GM21619 (cell line): ENCODE measurements at regions not wholly inside any gene's neighbourhood (a gene's known extent, or its start where the extent isn't known, plus 50 kb on each side); places are given as distances from the start of the nearest gene placed in this dataset.

Source experiments
- ATAC-seq: cut with Tn5 transposase; IDR thresholded peaks from one replicate; pipeline ENCODE4 v1.9.1; 2021; ENCODE audit not compliant: unreplicated experiment

DNA sequence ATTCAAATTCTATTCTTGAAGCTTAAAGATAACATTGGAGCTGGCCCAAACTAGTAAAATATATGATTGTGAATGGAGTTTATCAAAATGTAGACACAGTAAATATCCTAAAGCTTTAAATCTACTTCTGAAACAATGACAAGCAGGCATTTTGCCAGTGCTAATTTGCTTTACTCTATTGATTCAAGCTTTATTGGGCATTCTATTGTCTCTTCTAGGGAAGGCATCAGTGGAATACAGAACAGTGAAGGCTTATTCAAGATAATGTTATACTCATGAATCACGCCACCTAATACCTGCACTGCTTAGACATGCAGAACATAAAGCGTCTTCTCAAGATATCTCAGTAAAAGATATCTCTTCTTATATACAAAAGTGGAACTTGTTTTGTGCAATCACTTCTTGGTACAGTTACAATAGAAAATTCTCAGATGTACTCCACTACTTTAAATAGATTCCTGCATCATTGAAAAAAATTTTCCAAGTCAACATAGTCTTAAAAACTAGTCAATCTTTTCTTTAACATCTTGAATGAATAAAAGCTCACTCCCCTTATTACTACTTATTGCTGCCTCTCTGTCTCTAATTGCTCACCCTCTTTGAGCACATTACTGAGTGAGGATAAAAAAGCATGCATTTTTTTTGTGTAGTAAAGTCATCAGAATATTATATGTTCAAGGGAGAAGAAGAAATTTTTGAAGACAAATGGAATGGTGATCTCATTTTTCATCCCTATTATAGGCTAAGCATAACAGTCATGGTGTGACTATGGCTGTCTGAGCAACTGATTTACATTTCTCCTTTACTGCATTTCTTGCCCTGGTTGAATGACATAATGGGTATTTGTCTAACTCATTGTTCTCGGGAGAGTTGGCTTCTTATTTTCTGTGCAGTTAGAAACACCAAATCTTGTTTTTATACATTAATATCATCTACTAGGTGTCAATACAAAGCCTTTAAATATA lies 98.0 kb upstream of the E2F7 start:
- ATAC-seq = no peak

DNA sequence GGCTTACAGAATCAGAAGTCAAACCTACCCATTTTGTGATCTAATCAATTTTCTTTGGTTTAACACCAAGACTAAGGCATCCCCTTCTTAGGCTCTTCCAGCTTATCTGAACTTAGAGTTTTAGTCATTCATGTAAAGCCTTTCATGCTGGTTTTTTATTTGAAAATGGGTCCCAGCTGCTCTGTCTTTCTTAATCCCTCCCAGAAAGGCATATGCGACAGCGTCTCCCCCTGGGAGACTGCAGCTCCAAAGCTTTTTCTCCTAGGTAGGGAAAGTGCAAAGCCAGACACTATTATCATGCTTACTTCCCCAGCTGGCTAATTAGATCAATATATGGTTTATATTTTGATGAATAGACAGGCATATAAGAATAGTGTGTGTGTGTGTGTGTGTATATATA lies 96.6 kb upstream of the E2F7 start:
- ATAC-seq = no peak

DNA sequence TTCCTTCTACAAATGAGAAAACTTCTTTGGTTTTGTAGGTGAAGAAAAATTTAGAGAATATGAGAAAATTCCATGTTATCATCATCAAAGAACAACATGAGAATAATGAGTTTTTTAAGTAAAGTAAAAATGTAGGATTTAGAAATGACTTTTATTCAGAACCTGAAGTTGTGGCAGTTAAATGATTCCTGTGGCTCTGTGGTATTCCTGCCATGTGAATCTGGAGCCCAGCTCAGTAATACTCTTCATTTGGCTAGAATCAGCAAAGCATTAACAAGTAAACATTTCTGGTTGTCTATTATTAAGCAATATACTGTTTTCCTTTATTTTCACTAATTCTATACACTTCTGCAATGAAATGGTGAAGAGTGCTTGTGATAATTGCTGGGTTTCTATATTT lies 95.6 kb upstream of the E2F7 start:
- no peak for ATAC-seq

DNA sequence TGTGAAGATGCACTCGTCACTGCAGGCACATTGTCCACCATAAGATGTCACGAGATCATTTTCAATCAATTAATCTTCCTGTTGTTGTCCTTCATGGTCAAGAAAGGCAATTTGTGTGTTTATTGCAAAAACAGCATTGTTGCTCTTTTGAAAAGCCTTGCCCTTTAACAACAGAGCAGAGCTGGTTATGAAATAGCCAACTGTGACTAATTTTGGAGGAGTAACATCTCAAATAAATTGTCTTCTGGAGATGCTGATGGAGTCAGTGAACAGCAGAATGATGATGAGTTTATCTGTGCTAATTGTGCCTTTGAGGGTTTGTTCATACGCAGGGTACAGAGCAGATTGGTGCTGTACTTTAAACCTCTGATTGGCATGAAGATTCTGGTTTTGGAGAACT lies 88.3 kb upstream of the E2F7 start:
- no peak for ATAC-seq

DNA sequence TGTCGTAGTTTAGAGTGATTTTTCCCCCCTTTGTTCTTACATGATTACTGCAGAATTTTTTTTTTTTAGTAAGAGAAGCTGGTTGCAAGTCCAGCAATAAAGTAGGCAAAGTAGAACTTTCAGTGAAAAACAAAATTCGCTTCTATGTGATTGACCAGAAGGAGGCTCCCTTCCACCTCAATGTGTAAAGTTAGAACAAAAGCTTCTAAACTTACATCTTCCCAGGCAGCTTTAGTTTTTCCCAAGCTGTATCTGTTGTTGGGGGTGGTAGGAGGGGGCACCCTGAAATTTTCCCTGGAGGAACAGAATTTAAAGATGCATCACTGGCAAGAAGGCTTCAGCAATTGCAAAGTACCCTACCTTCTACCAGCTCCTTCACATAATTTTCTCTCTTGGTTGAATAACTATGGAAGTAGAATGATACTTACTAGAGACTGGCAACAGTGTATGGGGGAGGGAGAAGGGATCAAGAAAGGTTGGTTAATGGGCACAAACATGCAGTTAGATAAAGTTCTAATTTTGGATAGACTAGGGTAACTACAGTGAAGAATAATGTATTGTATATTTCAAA lies 87.3 kb upstream of the E2F7 start:
- no peak for ATAC-seq

DNA sequence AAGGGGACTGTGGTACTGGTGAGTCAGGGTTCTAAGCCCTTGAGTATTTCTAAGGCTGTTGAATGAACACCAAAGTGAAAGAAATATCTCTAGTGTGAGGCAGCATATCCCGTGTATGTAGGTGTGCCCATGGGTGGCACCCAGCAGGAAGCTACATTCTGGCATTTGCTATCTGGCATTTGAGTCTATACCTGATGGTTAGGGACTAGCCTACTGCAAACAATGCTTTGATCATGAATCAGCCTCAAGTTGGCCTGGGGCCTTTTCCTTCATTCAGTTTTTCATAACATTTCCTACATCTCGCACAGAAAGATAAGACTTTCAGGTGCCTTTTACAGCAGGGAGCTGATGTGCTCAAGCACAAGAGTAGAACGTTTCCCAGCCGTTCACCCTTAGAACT lies 85.7 kb upstream of the E2F7 start:
- ATAC-seq = no peak

DNA sequence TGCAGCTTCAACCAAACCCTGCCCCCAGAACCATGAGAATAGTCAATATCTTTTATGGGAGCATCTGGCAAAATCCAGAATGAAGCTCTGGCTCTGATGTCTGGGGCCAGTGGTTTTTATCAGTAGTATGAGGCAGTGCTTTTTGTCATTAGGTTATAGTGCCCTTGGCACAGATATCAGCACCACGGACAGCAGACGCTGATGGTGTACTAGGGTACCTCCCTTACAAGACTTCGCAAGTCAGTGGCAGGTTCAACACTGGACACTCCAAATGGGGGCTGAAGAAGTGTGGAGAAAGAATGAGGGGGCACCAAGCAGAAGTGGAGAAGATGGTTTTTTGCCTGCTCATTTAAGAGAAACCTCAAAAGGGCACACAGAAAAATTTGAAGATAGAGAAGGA lies 68.2 kb upstream of the E2F7 start:
- peak; percentile 53 for ATAC-seq

DNA sequence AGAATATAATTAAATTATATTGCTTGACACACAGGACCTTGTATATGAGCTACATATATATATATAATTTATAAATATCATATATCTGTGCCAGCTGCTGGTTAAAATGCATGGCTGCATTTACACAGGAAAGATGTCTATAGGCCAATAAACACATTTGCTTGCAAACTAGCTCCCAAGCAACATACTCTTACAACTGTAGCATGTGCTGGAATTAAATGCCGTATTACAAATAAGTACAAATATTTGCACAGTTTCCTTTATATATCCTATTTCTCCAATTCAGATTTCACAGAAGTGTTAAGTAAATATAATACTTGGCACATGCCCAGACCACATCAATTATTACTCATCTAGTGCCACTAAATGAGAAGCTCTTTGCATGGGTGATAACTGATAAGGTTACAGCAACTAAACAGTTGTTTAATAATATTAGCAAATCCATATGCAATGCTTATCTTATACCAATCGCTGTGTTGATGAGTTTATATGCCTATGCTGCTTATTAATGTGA lies 66.7 kb upstream of the E2F7 start:
- no peak for ATAC-seq

DNA sequence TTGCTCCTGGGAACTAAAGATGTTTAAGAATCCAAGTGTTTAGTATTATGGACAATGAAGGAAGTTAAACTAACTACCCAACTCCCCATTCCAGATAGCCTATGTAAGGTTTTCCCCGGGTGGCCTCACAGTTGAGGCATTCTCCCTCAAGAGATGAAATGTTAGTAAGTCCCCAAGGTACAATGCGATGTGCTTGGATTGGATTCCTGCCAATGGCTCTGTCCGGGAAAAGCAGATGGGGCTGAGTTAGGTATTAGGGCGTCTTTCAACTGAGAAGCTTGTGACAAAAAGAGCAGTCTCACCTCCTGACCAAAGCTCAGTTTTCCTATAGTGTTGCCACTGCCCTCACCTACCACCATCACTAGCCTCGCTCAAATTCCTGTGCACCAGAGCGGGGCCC lies 64.8 kb upstream of the E2F7 start:
- no peak for ATAC-seq

DNA sequence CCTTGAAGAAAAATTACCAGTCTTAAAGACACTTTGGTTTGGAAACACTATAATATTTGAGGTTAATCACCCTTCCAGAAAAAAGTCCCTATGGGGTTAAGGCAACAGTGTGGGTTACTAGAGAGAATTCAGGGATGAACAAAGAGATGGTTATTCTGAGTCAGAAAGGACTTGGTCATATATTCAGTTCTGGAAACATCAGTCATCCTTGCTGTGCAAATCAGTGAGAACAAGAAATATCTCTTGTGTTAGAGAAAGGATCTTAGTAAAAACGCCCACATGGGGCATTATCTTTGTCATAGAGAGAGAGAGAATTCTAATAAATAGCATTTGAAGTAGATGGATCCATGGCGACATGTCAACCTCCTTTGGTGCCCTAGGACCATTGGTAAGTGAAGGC lies 59.4 kb upstream of the E2F7 start:
- peak; percentile 55 for ATAC-seq

DNA sequence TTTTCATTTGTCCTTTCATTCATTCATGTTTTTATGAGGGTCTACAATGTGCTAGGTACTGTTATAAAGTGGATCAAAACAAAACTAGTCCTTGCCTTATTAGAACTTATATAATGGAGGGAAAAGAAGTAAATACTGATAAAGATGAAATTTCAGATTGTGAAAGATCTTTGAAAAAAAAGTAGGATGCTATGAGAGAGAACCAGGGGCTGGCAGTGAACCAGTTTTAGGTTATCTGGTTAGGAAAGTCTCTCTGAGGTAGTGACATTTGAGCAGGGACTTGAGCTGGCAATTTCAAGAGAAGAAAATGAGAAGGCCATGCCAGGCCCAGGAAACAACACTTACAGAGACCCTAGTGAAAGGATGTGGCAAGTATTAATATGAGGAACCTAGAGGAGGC lies 57.3 kb upstream of the E2F7 start:
- ATAC-seq = no peak

DNA sequence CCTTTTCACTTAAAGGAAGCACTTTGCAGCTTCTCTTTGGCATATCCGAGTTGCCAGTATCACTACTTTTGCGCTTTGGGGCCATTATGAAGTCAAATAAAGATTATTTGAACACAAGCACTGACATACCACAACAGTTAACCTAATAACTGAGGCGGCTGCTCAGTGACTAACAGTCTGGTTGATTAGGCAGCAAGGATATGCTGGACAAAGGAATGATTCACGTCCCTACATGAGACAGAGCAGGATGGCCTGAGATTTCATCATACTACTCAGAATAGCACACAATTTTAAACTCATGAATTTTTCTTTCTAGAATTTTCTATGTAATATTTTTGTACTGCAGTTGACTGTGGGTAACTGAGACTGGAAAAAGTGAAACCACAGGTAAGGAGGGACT lies 56.9 kb upstream of the E2F7 start:
- no peak for ATAC-seq

DNA sequence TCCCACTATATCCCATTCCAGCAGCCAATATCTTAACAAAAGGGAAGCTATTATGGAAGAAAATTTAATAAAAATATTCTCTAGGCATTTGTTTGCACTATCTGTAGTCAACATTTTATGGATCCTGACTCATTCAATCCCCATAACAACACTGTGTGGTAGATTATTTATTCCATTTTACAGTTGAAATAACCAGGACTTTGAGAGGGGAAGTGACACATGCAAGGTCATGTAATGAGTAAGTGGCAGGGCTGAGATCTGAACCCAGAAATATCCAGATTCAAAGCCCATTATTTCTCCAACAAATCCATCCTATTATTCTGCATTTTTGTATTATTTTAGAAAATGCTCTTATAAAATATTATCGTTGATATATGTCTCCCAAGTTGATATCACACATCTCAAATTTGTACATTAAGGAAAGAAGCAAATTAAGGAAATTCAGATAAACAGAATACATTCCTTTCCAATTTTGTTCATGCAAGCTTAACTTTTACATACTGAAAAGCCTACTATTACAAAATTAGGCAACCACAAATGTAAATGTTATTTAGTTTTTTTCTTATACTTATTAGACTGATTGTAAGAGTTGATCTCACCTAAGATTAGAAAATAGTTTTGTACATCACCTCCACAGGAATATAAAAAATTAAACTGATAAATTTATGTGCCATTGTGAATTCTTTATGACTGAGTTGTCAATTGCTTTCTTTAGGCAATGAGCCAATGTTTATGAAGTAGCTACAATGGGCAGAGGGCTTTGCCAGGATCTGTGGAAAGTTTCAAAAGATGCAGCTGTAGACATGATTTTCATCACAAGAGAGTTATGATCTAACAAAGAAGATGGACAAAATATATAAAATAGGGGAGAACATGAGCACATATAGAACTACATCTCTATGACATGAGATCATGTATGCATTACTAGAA lies 55.1 kb upstream of the E2F7 start:
- no peak for ATAC-seq

DNA sequence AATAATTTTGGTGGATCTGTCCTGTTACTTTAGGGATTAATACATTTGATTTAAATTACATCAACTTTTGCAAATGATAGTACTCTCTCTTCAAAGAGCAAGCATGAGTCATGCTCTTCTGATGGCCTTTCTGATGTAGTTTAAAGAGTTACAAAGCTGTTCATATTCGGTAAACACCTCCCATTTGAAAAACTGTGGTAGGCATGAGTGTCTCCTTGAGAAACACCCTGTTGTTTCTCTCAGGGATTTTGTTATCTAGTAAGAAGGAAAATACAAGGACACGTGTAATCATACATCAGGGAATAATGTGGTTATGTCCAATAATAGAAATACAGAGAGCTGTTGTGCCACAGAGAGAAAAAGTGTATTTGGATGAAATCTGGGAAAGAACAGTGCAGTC lies 53.3 kb upstream of the E2F7 start:
- no peak for ATAC-seq

DNA sequence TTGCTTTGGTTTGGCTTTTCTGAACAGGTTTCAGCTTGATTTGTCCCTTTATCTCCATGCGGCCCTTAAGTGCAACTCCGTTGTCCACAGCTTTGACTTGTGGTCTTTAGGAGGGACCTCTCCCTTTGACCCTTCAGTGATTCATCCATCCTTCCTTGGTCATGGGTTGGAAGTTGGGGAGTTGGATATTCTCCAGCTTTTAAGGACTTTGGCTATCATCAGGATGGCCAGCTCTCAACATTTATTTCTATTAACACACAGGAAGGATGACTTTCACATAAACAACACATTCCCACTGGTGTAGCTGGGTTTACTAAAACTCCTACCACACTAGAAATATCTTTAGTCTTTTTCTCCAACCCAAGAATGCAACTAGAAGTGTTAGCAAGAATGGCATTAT lies 50.9 kb upstream of the E2F7 start:
- no peak for ATAC-seq

DNA sequence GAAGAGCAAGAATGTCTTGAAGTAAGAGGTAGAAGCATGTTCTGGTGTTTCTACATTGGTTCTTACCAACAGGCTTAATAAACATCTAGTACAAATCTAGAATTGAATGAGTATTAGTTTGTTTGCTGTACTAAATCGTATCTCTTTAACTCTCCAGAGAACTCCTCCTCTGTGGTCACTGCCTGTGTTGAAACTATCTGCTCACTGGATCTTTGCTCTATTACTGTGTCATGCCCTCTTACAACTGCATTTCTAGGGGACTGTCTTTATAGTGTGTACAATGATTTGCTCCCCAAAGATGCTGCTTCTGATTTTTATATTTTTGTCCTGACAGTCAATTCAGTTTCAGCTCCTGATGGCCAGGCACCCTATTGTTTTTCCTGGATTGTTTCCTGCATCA lies 50.1 kb upstream of the E2F7 start:
- no peak for ATAC-seq
